GM12878 (cell line): ENCODE measurements at regions not wholly inside any gene's neighbourhood (a gene's known extent, or its start where the extent isn't known, plus 50 kb on each side); places are given as distances from the start of the nearest gene placed in this dataset.

Source experiments
- ATAC-seq: fragments of 200-7000 bp; cut with Tn5 transposase; 3 replicates; pipeline ENCODE4 v1.9.1; 2020; ENCODE audit warnings: mild to moderate bottlenecking, moderate library complexity
- BruUV-seq: library from RNA; stranded (reverse); fragments of 400-500 nt; replicated peaks from 2 replicates; lab custom pipeline; 2021; lab: Mats Ljungman, UMichigan
- CTCF ChIA-PET: fragments of 300-600 bp; sonication (Branson Sonifier 250); formaldehyde crosslinking; extraction: SDS; loops from one replicate; lab custom pipeline; 2021; ENCODE audit warnings: inconsistent platforms; lab: Yijun Ruan, JAX
- POLR2A ChIA-PET: fragments of 350-600 bp; formaldehyde crosslinking; extraction: SDS; loops from one replicate; lab custom pipeline; 2021; ENCODE audit warnings: inconsistent platforms; lab: Charles Lee
- RAD21 ChIA-PET: fragments of 300-600 bp; sonication (Branson Sonifier 250); formaldehyde crosslinking; loops from one replicate; lab custom pipeline; 2023; ENCODE audit warnings: antibody characterized with exemption; ENCODE audit not compliant: unreplicated experiment; lab: Charles Lee
- SMC1A ChIA-PET: fragments of 300-600 bp; sonication (Branson Sonifier 250); formaldehyde crosslinking; loops from one replicate; lab custom pipeline; 2023; ENCODE audit not compliant: unreplicated experiment, uncharacterized antibody; lab: Charles Lee
- DNase-seq: peaks from one replicate; pipeline ENCODE4 v3.0.0-alpha.2; 2011; ENCODE audit warnings: low read depth, low spot score
- FAIRE-seq: peaks from 3 replicates; lab custom pipeline; 2011; peaks lifted over from hg19 to GRCh38; lab: Jason Lieb, UNC
- H2AFZ ChIP-seq: 2 replicates; pipeline ENCODE4 v1.6.0; 2011; ENCODE audit warnings: low read depth, low read length, control low read depth; ENCODE audit not compliant: control insufficient read depth
- H3K27ac ChIP-seq: 2 replicates; pipeline ENCODE4 v1.5.1; 2011; ENCODE audit warnings: control low read depth; ENCODE audit not compliant: control insufficient read depth, insufficient read depth
- H3K27me3 ChIP-seq, 2 experiments: replicated peaks in 1 of 2; 2 replicates each; pipeline versions ENCODE4 v1.6.0 to v1.6.1; 2011; ENCODE audit warnings: low read length in 1 of 2; ENCODE audit not compliant: control insufficient read depth in 2 of 2, insufficient read depth in 2 of 2
- H3K36me3 ChIP-seq, 2 experiments: 2 replicates each; pipeline ENCODE4 v1.5.1; 2011; ENCODE audit warnings: low read length in 1 of 2; ENCODE audit not compliant: control insufficient read depth in 2 of 2, insufficient read depth in 2 of 2
- H3K4me1 ChIP-seq: 2 replicates; pipeline ENCODE4 v1.6.1; 2011; ENCODE audit warnings: mild to moderate bottlenecking, low read length, moderate library complexity, mixed read lengths; ENCODE audit not compliant: control insufficient read depth, insufficient read depth
- H3K4me2 ChIP-seq: 2 replicates; pipeline ENCODE4 v1.6.0; 2011; ENCODE audit warnings: control low read depth; ENCODE audit not compliant: control insufficient read depth, insufficient read depth
- H3K4me3 ChIP-seq: fragments of 200-600 bp; sonication (generic); 2 replicates; pipeline ENCODE4 v1.5.1; 2016
- H3K79me2 ChIP-seq: 2 replicates; pipeline ENCODE4 v1.6.0; 2011; ENCODE audit warnings: low read length; ENCODE audit not compliant: control insufficient read depth, insufficient read depth
- H3K9ac ChIP-seq: 2 replicates; pipeline ENCODE4 v1.8.0; 2011; ENCODE audit warnings: low read length, control low read depth, mixed read lengths; ENCODE audit not compliant: control insufficient read depth, insufficient read depth
- H3K9me3 ChIP-seq: replicated peaks from 3 replicates; pipeline ENCODE4 v1.5.1; 2011; ENCODE audit warnings: mild to moderate bottlenecking, low read length; ENCODE audit not compliant: control insufficient read depth, insufficient read depth
- H4K20me1 ChIP-seq: 2 replicates; pipeline ENCODE4 v1.6.0; 2011; ENCODE audit not compliant: control insufficient read depth, insufficient read depth
- CUX1 ChIP-seq: IDR thresholded peaks from 2 replicates; pipeline ENCODE4 v1.6.1; 2012; ENCODE audit warnings: improper control_type of control experiment, low read depth, low read length; ENCODE audit not compliant: insufficient replicate concordance
- DPF2 ChIP-seq: fragments of 450-650 bp; IDR thresholded peaks from 2 replicates; pipeline ENCODE4 v1.6.1; 2017; ENCODE audit warnings: mild to moderate bottlenecking
- EED ChIP-seq: sonication (generic); IDR thresholded peaks from 2 replicates; pipeline ENCODE4 v1.6.1; 2016; ENCODE audit warnings: antibody characterized with exemption, low read depth
- JUND ChIP-seq: IDR thresholded peaks from 2 replicates; pipeline ENCODE4 v1.6.1; 2012; ENCODE audit warnings: low read depth, mild to moderate bottlenecking, low read length, improper control_type of control experiment, moderate library complexity
- KLF5 ChIP-seq: fragments of 450-650 bp; IDR thresholded peaks from 2 replicates; pipeline ENCODE4 v1.6.1; 2014; ENCODE audit warnings: mild to moderate bottlenecking; ENCODE audit not compliant: partially characterized antibody
- LARP7 ChIP-seq: fragments of 450-650 bp; IDR thresholded peaks from 2 replicates; pipeline ENCODE4 v1.6.1; 2017; ENCODE audit warnings: mild to moderate bottlenecking
- SMAD1 ChIP-seq: fragments of 450-650 bp; IDR thresholded peaks from 2 replicates; pipeline ENCODE4 v1.6.1; 2018; ENCODE audit warnings: mild to moderate bottlenecking, low read depth; ENCODE audit not compliant: partially characterized antibody
- SMAD5 ChIP-seq: IDR thresholded peaks from 2 replicates; pipeline ENCODE4 v1.6.1; 2016; ENCODE audit warnings: antibody characterized with exemption, low read depth
- TAF1 ChIP-seq: IDR thresholded peaks from 2 replicates; pipeline ENCODE4 v1.6.1; 2011; ENCODE audit warnings: mild to moderate bottlenecking, low read depth, low read length, borderline replicate concordance
- ZNF217 ChIP-seq: fragments of 450-650 bp; IDR thresholded peaks from 2 replicates; pipeline ENCODE4 v1.6.1; 2017; ENCODE audit warnings: antibody characterized with exemption, mild to moderate bottlenecking
- WGBS: methylation state at CpG from one replicate; pipeline ENCODE4 v1.1.6; 2016; ENCODE audit warnings: low lambda C conversion rate; ENCODE audit not compliant: insufficient replicate concordance, insufficient coverage; ENCODE audit errors: missing lambda C conversion rate; 5-methylcytosine and 5-hydroxymethylcytosine counted together
- in situ Hi-C: fragments of 300-500 bp; cut with MboI; formaldehyde crosslinking; loops from 9 replicates; pipeline ENCODE4 v1.14.3; 2018; ENCODE audit warnings: mixed read lengths
- intact Hi-C: fragments of 100-400 bp; cut with micrococcal nuclease; formaldehyde crosslinking; loops from one replicate; pipeline ENCODE4 v1.14.2; 2022; ENCODE audit not compliant: unreplicated experiment
- TF ChIP-seq, protein P1 (sequence below): fragments of 450-650 bp; IDR thresholded peaks from 2 replicates; pipeline ENCODE4 v1.6.1; 2017; ENCODE audit warnings: low read depth, mild to moderate bottlenecking, moderate library complexity
- TF ChIP-seq, protein P2 (sequence below): fragments of 450-650 bp; formaldehyde crosslinking; IDR thresholded peaks from 2 replicates; pipeline ENCODE4 v1.5.0; 2022; ENCODE audit warnings: mild to moderate bottlenecking, missing genetic modification characterization

DNA sequence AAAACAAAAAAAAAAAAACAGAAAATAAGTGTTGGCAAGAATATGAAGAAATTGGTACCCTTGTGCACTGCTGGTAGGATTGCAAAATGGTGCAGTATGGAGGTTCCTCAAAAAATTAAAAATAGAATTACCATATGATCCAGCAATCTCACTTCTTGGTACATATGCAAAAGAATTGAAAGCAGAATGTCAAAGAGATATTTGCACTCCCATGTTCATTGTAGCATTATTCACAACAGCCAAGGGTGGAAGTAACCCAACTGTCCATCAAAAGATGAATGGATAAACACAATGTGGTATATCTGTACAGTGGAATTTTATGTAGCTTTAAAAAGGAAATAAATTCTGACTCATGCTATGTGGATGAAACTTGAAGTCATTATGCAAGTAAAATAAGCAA is 72.8 kb upstream of the POU3F3 start:
- H3K27me3 ChIP-seq, result no peaks in the 10 kb centered on the region
- in situ Hi-C loops, result no loop called here
- SMC1A ChIA-PET, result no interaction called here

DNA sequence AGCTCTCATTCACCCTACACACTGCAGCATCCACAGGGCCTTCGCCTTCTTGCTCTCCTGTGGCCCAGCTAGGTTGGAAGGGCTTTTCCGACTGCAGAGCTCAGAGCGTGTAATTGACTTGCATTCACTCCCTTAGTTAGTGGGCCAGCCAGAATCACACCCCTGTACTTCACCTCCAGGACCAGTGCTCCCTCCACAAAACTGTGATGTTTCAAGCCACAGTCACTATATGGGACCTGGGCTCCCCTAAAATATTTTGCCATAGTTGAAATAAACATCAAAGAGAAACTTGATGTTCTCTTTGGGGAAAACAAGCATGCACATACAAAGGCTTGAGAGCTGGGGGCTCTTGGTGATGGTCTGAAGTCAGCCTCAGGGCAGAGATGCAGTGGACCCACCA is 69.7 kb upstream of the POU3F3 start:
- H3K4me3 ChIP-seq, result no peak overlapping the region
- H3K79me2 ChIP-seq, result no peaks in the 10 kb centered on the region
- H3K27me3 ChIP-seq, result no peaks in the 10 kb centered on the region
- POLR2A ChIA-PET, result no interaction called here
- no peaks in the 10 kb centered on the region for H4K20me1 ChIP-seq
- H3K4me2 ChIP-seq, result no peak overlapping the region
- WGBS, result 46% methylated on average over 3 of the region's 3 CpGs
- intact Hi-C loops, result no loop called here
- no peak overlapping the region for H3K9ac ChIP-seq
- CTCF ChIA-PET, result interaction anchor here (1.5 kb wide), 1 partner anchor 65 kb away, joined by 6 read pairs; no protein-coding TSS in a partner anchor
- ATAC-seq (no peak), FAIRE-seq (no peak), DNase-seq (no peak)
- no peaks in the 10 kb centered on the region for H3K4me1 ChIP-seq
- no TSS peak for BruUV-seq
- no peak overlapping the region for H3K27ac ChIP-seq
- SMC1A ChIA-PET, result no interaction called here
- no peak overlapping the region for H2AFZ ChIP-seq
- RAD21 ChIA-PET, result no interaction called here
- in situ Hi-C loops, result no loop called here
- no peaks in the 10 kb centered on the region for H3K36me3 ChIP-seq
- no peaks in the 10 kb centered on the region for H3K9me3 ChIP-seq
- TF ChIP-seq, protein P1, sequence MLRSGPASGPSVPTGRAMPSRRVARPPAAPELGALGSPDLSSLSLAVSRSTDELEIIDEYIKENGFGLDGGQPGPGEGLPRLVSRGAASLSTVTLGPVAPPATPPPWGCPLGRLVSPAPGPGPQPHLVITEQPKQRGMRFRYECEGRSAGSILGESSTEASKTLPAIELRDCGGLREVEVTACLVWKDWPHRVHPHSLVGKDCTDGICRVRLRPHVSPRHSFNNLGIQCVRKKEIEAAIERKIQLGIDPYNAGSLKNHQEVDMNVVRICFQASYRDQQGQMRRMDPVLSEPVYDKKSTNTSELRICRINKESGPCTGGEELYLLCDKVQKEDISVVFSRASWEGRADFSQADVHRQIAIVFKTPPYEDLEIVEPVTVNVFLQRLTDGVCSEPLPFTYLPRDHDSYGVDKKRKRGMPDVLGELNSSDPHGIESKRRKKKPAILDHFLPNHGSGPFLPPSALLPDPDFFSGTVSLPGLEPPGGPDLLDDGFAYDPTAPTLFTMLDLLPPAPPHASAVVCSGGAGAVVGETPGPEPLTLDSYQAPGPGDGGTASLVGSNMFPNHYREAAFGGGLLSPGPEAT, result no peak
- TF ChIP-seq ZNF217, result no peak
- TF ChIP-seq, protein P2, sequence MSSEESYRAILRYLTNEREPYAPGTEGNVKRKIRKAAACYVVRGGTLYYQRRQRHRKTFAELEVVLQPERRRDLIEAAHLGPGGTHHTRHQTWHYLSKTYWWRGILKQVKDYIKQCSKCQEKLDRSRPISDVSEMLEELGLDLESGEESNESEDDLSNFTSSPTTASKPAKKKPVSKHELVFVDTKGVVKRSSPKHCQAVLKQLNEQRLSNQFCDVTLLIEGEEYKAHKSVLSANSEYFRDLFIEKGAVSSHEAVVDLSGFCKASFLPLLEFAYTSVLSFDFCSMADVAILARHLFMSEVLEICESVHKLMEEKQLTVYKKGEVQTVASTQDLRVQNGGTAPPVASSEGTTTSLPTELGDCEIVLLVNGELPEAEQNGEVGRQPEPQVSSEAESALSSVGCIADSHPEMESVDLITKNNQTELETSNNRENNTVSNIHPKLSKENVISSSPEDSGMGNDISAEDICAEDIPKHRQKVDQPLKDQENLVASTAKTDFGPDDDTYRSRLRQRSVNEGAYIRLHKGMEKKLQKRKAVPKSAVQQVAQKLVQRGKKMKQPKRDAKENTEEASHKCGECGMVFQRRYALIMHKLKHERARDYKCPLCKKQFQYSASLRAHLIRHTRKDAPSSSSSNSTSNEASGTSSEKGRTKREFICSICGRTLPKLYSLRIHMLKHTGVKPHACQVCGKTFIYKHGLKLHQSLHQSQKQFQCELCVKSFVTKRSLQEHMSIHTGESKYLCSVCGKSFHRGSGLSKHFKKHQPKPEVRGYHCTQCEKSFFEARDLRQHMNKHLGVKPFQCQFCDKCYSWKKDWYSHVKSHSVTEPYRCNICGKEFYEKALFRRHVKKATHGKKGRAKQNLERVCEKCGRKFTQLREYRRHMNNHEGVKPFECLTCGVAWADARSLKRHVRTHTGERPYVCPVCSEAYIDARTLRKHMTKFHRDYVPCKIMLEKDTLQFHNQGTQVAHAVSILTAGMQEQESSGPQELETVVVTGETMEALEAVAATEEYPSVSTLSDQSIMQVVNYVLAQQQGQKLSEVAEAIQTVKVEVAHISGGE (CRISPR knock-in tag), result no peak
- TF ChIP-seq JUND, result no peak
- no peak for TF ChIP-seq CUX1

More for the DNA sequence above, 72.8 kb upstream of the POU3F3 start:
- intact Hi-C loops, result no loop called here
- ChIA-PET CTCF (no interaction called here), RAD21 (no interaction called here), POLR2A (no interaction called here)
- FAIRE-seq, result no peak
- Histone ChIP-seq H3K9me3 (no peaks in the 10 kb centered on the region), H2AFZ (no peak overlapping the region), H3K4me3 (no peak overlapping the region), H3K79me2 (no peaks in the 10 kb centered on the region), H3K4me2 (no peak overlapping the region)
- ATAC-seq, result no peak
- no peak for DNase-seq
- BruUV-seq, result no TSS peak
- TF ChIP-seq DPF2 (no peak), TAF1 (no peak), EED (no peak), KLF5 (no peak), SMAD5 (no peak), SMAD1 (no peak), LARP7 (no peak)
- TF ChIP-seq, all 136 proteins: peak for 0
- H4K20me1 ChIP-seq, result no peaks in the 10 kb centered on the region
- no peaks in the 10 kb centered on the region for H3K36me3 ChIP-seq
- no peak overlapping the region for H3K27ac ChIP-seq
- no peak overlapping the region for H3K9ac ChIP-seq
- no peaks in the 10 kb centered on the region for H3K4me1 ChIP-seq
